ENCODE measurements at regions not wholly inside any gene's neighbourhood (a gene's known extent, or its start where the extent isn't known, plus 50 kb on each side); places are given as distances from the start of the nearest gene placed in this dataset.

DNA sequence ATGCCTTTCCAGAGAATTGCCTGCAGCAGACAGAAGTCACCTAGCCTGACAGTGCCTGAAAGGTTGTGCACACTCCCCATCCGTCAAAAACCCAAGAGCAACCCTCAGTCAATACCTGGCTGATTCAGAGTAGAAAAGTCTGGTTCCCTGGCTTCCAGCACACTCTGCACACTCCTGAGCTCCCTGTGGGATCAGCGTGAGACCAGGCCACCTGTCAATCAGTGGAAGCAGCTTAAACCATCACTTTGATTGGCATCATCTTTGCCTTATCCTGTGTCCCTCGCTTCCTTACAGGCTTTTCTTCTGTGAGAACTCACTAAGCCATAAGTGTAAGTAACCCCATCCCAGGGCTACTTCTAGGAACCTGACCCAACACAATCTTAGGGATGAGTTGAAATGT lies 109.8 kb downstream of the ACTL7B start:
- ATAC-seq (no peak), DNase-seq (no peak)
- no peak overlapping the region for H3K4me3 ChIP-seq (ENCODE audit: low read length)
- H3K9me3 ChIP-seq (ENCODE audit: low read length) = no peaks in the 10 kb centered on the region
- H4K20me1 ChIP-seq (ENCODE audit: low read length) = no peaks in the 10 kb centered on the region
- H3K27ac ChIP-seq (ENCODE audit: low read length) = no peak overlapping the region
- CTCF ChIA-PET = no interaction called here
- BruUV-seq (replicated peaks) = no TSS peak
- H3K4me1 ChIP-seq (ENCODE audit: insufficient read depth, low read length) = no peaks in the 10 kb centered on the region
- no peaks in the 10 kb centered on the region for H3K27me3 ChIP-seq (ENCODE audit: low read length)
- H3K9ac ChIP-seq (ENCODE audit: low read length) = no peak overlapping the region
- H3K4me2 ChIP-seq (ENCODE audit: low read length) = no peak overlapping the region
- no peak for TF ChIP-seq EZH2 (IDR thresholded peaks at IDR 0.05; ENCODE audit: low read length, unreplicated experiment)
- TF ChIP-seq, protein P1, sequence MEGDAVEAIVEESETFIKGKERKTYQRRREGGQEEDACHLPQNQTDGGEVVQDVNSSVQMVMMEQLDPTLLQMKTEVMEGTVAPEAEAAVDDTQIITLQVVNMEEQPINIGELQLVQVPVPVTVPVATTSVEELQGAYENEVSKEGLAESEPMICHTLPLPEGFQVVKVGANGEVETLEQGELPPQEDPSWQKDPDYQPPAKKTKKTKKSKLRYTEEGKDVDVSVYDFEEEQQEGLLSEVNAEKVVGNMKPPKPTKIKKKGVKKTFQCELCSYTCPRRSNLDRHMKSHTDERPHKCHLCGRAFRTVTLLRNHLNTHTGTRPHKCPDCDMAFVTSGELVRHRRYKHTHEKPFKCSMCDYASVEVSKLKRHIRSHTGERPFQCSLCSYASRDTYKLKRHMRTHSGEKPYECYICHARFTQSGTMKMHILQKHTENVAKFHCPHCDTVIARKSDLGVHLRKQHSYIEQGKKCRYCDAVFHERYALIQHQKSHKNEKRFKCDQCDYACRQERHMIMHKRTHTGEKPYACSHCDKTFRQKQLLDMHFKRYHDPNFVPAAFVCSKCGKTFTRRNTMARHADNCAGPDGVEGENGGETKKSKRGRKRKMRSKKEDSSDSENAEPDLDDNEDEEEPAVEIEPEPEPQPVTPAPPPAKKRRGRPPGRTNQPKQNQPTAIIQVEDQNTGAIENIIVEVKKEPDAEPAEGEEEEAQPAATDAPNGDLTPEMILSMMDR (conservative IDR thresholded peaks at IDR 0.05; ENCODE audit: low read depth, low read length) = no peak
- TF ChIP-seq EZH2phosphoT487 (IDR thresholded peaks at IDR 0.05; ENCODE audit: borderline replicate concordance, low read length) = no peak
- no peaks in the 10 kb centered on the region for H3K9me2 ChIP-seq (replicated peaks; ENCODE audit: low read length)
- intact Hi-C loops (cut with micrococcal nuclease) = no loop called here
- H3F3A ChIP-seq (ENCODE audit: low read length, unreplicated experiment) = no peaks in the 10 kb centered on the region
- no peaks in the 10 kb centered on the region for H3K79me2 ChIP-seq (ENCODE audit: low read length)
- POLR2A ChIA-PET (ENCODE audit: unreplicated experiment) = no interaction called here
- H3K36me3 ChIP-seq (ENCODE audit: low read depth, low read length) = no peaks in the 10 kb centered on the region
- no peak overlapping the region for H2AFZ ChIP-seq (ENCODE audit: low read length)

DNA sequence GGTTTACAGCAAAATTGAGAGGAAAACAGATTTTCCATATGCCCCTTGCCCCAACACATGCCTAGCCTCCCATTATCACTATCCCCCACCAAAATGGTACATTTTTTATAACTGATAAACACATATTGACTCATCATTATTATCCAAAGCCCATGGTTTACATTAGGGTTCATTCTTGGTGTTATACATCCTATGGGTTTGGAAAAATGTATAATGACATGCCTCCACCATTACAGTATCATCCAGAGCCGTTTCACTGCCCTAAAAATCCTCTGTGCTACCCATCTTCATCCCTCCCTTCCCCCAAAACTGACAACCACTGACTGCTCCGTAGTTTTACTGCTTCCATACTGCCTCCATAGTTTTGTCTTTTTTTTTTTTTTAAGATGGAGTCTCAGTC lies 111.1 kb downstream of the ACTL7B start:
- Histone ChIP-seq H4K20me1 (ENCODE audit: low read length) (no peaks in the 10 kb centered on the region), H3K4me2 (ENCODE audit: low read length) (no peak overlapping the region), H3K9me3 (ENCODE audit: low read length) (no peaks in the 10 kb centered on the region), H2AFZ (ENCODE audit: low read length) (no peak overlapping the region), H3K27ac (ENCODE audit: low read length) (no peak overlapping the region), H3K4me1 (ENCODE audit: insufficient read depth, low read length) (no peaks in the 10 kb centered on the region), H3F3A (ENCODE audit: low read length, unreplicated experiment) (no peaks in the 10 kb centered on the region), H3K4me3 (ENCODE audit: low read length) (no peak overlapping the region), H3K9me2 (replicated peaks; ENCODE audit: low read length) (no peaks in the 10 kb centered on the region), H3K27me3 (ENCODE audit: low read length) (no peaks in the 10 kb centered on the region), H3K79me2 (ENCODE audit: low read length) (no peaks in the 10 kb centered on the region), H3K36me3 (ENCODE audit: low read depth, low read length) (no peaks in the 10 kb centered on the region), H3K9ac (ENCODE audit: low read length) (no peak overlapping the region)
- TF ChIP-seq, protein P1 (conservative IDR thresholded peaks at IDR 0.05; ENCODE audit: low read depth, low read length) = no peak
- no peak for TF ChIP-seq EZH2 (IDR thresholded peaks at IDR 0.05; ENCODE audit: low read length, unreplicated experiment)
- ATAC-seq = no peak
- DNase-seq = no peak
- BruUV-seq (replicated peaks) = no TSS peak
- intact Hi-C loops (cut with micrococcal nuclease) = no loop called here
- ChIA-PET POLR2A (ENCODE audit: unreplicated experiment) (no interaction called here), CTCF (no interaction called here)

DNA sequence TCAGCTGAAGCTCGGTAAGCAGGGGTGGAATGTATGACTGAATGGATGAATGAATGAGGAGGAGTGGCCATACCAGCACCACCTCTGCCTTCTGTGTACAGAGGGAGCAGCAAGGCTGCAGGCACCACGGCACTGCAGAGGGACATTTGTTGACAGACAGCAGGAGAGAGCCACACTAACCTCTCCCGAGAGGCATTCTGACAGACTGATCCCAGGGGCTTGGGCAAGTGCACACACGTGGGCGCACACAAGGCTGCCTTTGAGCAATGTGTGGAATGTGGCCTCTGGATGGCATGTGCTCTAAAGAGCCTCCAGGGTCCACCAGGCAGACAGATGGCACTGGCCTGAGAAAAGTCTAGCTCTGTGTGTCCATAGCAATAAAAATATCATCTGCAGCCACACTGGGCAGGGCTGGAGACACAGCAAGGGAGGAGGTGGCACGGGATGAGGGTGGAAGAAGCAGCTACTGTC lies 111.8 kb downstream of the ACTL7B start:
- Histone ChIP-seq H4K20me1 (ENCODE audit: low read length) (no peaks in the 10 kb centered on the region), H3K9me3 (ENCODE audit: low read length) (no peaks in the 10 kb centered on the region), H3K27me3 (ENCODE audit: low read length) (no peaks in the 10 kb centered on the region), H3K4me2 (ENCODE audit: low read length) (no peak overlapping the region), H3K27ac (ENCODE audit: low read length) (no peak overlapping the region), H3K9ac (ENCODE audit: low read length) (no peak overlapping the region), H3F3A (ENCODE audit: low read length, unreplicated experiment) (no peaks in the 10 kb centered on the region), H2AFZ (ENCODE audit: low read length) (no peak overlapping the region), H3K4me3 (ENCODE audit: low read length) (no peak overlapping the region), H3K36me3 (ENCODE audit: low read depth, low read length) (no peaks in the 10 kb centered on the region), H3K9me2 (replicated peaks; ENCODE audit: low read length) (no peaks in the 10 kb centered on the region), H3K79me2 (ENCODE audit: low read length) (no peaks in the 10 kb centered on the region), H3K4me1 (ENCODE audit: insufficient read depth, low read length) (no peaks in the 10 kb centered on the region)
- no peak for TF ChIP-seq EZH2 (IDR thresholded peaks at IDR 0.05; ENCODE audit: low read length, unreplicated experiment)
- no peak for TF ChIP-seq EZH2phosphoT487 (IDR thresholded peaks at IDR 0.05; ENCODE audit: borderline replicate concordance, low read length)
- TF ChIP-seq, protein P1 (conservative IDR thresholded peaks at IDR 0.05; ENCODE audit: low read depth, low read length) = no peak
- ChIA-PET CTCF (no interaction called here), POLR2A (ENCODE audit: unreplicated experiment) (no interaction called here)
- no TSS peak for BruUV-seq (replicated peaks)
- intact Hi-C loops (cut with micrococcal nuclease) = no loop called here
- DNase-seq = no peak
- no peak for ATAC-seq
